ENCODE measurements at regions not wholly inside any gene's neighbourhood (a gene's known extent, or its start where the extent isn't known, plus 50 kb on each side); places are given as distances from the start of the nearest gene placed in this dataset.
"Not testable (repeated sequence)": the region's sequence is repeated elsewhere in the genome, so short reads cannot be mapped to it uniquely, and the experiment has no call there.

GRCh38 chr3:159669766-159670165, 318.9 kb upstream of the IL12A start:
- no peak for DNase-seq

DNA sequence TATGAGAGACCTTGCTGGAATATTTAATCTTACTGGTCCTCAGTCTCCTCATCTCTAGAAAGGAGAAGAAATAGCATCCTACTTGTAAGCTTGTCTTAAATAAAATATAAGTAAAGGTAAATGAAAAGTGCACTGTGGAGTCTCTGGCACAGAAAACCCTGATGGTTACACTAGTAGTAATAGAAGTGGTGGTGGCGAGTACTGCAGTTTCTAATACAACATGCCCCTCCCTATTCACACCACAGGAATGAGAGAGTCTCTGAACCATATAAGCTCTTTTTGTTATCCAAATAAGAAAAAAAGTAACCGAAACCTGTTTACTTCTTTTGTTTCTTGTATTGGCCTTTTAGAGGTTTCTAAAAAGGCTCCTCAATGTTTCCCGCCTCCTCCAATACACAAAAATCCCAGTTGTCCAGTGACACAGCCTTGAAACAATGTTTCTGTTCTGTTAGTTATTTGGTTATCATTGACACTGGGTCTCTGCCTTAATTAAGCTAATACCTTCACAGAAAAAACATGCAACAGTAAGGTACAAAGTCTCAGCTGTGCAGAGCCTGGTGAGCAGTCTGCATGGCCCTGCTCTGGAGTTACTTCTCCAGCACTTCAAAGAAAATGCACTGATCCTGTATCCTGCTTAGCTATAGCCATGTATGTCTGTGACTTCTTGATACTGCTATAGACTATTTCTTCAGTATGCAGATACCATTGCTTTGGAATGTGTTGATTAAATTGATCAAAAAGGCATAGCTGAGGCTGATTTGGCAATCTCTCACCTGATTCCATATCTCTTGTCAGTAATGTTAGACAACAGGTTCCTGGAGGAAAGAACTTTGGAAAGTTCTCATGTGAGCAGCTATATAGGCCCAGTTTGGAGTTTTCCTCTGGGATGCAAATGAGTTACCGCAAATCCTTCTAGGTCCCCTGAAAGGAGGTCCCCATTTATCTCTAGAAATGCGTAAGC, 315.6 kb upstream of the IL12A start:
- DNase-seq = no peak

GRCh38 chr3:159674583-159674982, 314.1 kb upstream of the IL12A start:
- DNase-seq = no peak

GRCh38 chr3:159675285-159675684, 313.4 kb upstream of the IL12A start:
- DNase-seq = no peak

GRCh38 chr3:159679900-159680299, 308.7 kb upstream of the IL12A start:
- DNase-seq = no peak

DNA sequence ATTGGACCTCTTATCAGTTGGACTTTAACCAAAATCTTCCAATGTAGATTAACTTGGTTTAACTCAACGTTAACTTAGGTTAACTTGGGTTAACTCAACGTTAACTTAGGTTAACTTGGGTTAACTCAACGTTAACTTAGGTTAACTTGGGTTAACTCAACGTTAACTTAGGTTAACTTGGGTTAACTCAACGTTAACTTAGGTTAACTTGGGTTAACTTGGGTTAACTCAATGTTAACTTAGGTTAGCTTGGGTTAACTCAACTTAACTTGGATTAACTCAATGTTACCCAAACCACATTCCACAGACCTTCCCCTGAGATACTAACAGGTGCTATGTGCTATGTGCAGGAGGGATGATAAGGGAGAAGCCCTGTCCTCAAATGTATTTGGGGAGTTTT, 306.9 kb upstream of the IL12A start:
- not testable (repeated sequence) for DNase-seq

- no peak for DNase-seq
Measured at GRCh38 chr3:159685801-159686200, 302.8 kb upstream of the IL12A start.

DNA sequence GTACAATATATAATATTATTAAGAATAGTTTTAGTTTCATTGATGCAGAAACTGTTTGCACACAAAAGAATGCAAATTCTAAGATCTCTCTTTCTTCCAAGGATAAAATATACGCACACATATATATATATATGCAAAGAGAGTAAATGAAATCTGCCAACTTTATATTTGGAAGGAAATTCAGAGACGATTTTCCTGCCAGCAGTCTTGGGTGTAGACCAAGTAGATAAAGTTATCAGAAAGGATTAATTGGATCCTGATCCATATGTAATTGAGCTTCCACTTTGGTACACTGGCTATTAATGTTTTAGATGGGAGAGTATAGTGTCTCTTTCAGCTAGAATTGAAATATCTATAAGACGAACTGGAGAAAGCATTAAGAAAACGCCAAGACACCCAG, 295.4 kb upstream of the IL12A start:
- DNase-seq = no peak

DNA sequence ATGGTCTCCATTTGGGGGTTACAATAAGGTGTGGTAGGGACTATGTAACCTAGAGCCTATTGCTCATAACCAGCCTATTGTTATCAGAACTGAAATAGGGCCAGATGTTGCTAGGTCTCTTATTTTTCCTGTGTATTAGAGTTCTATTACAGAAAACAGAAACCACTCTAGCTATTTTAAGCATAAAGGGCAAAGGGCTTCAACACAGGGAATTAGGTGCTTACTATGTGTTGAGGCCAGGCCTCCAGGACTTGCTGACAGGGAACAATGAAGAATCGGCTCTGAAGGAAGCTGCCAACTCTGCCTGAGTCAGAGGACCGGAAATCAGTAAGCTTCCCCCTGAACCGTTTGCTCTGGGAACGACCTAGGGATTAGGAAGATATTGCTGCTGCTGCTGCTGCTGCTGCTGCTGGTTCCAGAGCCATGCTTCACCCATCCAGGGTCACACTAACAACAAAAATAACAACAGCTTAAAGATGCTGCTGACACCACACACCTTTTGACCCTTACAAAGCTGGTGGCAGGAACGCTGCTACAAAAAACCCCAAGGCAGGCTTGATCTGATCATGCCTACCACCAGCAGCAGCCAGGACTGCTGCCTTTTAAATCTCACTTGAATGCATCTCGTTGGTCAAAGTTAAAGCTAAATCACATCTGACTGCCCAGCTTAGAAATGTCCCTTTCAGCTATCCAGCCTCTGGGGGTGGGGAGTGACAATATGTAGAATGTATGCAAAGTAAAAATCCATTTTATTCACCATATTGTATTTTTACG, 276.9 kb upstream of the IL12A start:
- no peak for DNase-seq

GRCh38 chr3:159721324-159721723, 267.3 kb upstream of the IL12A start:
- no peak for DNase-seq

DNA sequence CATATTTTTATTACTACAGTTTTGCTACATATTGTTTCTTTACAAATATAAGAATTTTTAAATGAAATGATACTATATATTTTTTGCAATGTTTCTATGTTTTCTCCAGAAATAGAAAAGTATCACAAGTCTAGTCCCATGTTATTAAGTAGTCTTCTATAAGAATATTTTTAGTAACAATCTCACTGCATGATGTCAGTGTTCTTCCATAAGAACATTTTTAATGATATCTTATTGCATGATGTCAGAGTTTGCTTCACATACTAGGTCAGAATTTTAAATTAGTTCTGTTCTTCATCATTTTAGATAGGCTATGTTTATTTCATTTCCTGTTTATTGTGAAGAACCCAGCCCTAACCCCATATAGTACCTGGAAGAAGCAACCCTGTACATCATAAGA, 265.3 kb upstream of the IL12A start:
- DNase-seq = no peak

DNA sequence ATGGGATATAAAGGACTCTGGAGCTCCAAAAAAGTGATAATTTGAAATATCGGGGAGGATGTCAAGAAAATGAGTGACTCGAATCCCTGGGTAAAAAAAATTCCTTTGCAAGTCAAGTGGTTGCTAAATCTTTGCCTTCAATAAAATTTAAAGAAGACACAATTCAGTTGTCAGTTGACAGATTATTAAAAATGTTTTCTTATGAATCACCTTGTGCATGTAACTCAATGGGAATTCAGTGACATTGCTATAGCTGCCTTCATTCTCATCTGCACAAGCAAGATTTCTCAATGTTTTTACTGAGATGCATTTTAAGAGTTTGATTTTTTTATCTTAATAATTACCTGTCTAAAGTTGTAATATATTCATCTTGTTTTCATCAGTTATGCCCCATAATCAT, 264.0 kb upstream of the IL12A start:
- DNase-seq = no peak

DNA sequence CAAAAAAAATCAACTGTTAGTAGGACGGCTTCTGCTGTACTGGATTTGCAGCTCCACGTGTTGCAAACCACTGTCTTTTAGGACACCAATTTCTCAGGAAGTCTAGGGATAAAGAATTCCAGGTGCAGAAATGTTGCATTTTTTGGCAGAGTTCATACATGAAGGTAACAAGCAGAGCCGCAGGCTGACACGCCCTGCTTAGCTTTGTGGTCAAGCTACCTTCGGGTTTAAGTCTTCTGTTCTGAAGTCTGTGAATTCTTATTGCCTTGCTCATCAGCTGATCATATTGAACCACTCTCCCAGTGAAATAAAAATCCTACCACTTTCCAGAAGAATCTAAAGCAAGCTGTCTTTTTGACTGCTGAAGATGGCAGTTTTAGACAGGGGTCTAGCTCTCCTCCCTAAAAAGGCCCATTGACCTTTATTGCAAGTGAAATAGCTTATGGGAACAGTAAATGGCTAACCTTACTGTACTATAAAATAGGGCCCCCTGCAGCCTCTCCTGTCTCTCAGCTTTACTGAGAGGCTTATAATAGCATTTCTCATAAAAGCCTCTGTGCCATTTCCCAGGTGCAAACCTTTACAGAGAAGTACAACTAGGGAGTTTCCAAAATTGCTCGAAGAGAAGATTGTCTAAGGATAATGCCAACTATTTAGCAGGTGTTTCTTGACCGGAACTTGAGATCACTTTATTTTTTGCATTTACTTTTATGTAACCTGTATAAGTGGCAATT, 262.2 kb upstream of the IL12A start:
- no peak for DNase-seq

GRCh38 chr3:159727506-159727905, 261.1 kb upstream of the IL12A start:
- DNase-seq = no peak

DNA sequence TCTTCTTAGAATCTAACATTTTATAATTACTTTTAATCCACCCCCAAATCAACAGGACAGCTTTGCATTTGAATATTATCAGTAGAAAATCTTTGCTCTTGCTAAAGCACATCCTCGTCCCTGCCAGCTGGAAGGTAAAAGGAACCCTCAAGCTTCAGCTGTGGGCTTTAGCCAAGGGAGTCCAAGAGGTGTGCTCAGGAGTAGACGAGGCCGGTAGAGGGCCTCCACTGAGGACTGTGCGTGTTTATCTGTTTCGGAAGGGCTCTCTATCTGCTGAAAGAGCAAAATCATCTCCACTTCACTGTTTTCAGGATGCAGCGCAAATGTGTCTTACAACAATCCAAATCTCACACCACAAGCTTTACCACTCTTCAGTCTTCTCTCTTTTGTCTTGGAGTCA, 257.4 kb upstream of the IL12A start:
- no peak for DNase-seq

- DNase-seq = no peak
Measured at GRCh38 chr3:159732172-159733111, 256.2 kb upstream of the IL12A start.

GRCh38 chr3:159733194-159733860, 255.3 kb upstream of the IL12A start:
- DNase-seq = no peak

DNA sequence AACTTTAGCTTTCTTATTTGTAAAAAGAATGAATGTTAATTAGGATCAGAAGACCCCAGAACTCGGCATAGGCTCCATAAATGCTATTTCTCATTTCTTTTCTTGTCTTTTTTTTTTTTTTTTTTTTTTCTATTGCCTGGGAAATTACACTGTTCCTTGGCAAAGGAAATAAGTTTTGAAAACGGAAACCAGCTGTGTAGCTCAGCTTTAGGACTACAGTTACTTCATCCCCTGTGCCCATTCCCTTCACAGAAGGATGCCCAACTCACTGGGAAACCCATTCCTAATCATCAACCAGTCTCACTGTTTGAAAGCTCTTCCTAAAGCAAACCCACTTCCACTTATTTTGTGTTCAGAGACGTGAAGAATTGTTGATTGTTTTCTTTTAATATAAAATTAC, 254.0 kb upstream of the IL12A start:
- no peak for DNase-seq

DNA sequence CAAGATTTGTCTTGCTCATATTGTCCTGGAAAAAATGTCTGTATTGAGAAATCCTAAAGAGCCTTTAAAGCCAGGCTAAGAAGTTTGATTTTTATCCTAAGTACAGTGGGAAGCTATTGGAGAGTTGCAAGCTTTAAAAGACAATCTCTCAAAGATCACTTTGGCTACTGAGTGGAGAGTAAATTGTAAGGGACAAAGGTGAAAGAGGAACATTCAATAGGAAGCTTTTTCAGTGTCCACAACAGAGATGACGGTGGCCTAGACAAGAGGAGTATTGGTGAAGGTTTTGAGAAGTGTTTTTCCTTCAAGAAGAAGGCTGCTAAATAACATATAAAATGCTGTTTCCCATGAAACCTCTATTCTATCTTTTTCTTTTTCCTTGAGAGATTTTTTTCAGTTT, 249.5 kb upstream of the IL12A start:
- DNase-seq = no peak

DNA sequence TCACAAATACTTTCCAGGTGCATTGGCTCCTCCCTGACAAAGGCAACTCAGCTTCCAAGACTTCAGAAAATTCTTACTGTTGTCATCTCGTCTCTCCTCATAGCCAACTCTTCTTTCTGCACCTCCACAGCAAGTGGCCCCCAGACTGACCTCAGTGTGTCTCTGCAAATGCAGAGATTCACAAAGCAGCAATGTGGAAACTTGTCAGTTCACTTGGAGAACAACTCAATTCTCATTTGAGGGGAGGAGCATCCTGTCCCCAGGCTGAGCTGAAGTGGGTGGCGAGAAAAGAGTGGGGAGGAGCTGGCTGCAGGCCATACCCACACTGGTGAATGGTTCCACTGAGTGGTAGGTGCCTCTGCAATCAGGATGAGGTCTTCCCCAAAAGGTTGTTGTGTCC, 248.7 kb upstream of the IL12A start:
- no peak for DNase-seq

DNA sequence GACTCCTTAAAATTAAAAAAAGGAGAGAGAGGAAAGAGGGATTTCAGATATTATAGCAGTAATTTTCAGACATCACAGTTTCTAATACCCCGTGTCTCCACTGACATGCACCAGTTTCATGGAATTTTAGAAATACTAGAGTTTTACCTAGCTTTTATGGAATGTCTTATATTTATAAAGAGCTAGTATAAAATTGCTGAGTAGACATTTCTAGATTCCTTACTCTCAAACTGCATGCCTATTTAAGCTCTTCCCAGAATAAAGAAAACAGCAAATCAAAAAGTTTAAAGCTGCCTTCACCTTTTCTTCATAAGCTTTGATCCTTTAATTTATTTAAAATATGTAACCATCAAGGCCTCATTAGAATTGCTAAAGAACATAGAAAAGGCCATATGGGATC, 247.4 kb upstream of the IL12A start:
- no peak for DNase-seq

- no peak for DNase-seq
Measured at GRCh38 chr3:159748425-159748824, 240.2 kb upstream of the IL12A start.
